ENCODE measurements at regions not wholly inside any gene's neighbourhood (a gene's known extent, or its start where the extent isn't known, plus 50 kb on each side); places are given as distances from the start of the nearest gene placed in this dataset.
"Not testable (repeated sequence)": the region's sequence is repeated elsewhere in the genome, so short reads cannot be mapped to it uniquely, and the experiment has no call there.

DNA sequence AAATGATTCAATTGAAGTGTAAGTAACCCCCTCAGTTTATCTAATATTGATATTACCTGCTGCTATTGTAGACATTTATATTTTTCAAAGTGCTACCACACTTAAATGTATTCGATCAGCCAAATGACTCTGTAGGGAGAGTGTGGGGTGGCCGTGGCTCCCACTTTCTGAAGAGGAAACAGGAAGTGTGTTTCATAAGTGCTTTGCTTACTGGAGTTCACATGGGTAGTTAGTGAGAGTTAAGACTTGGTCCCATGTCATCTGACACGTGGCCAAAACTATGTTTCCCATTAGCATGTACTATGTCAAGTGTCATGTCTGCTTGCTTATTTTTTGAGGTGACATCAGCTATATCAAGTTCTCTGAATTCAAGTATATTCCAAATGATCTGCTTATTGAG, 308.1 kb upstream of the GATB start:
- no peak for DNase-seq (ENCODE audit: low read depth, low spot score)

DNA sequence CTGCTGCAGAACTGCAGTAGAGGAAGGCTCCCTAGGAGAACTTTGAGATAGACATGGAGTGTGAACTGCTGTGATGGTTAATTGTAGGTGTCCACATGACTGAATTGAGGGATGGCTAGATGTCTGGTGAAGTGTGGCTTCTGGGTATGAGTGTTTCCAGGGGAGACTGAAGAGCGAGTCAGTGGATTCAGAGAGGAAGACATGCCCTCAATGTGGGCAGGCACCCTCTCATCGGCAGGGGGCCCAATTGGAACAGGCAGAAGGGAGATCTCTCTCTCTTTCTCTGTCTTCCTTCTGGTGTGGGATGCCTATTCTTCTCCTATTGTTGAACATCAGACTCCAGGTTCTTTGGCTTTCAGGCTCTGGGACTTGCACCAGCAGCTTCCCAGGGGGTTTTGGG, 304.7 kb upstream of the GATB start:
- no peak for DNase-seq (ENCODE audit: low read depth, low spot score)

GRCh38 chr4:152064753-152065152, 303.9 kb upstream of the GATB start:
- no peak for DNase-seq (ENCODE audit: low read depth, low spot score)

GRCh38 chr4:152064282-152064681, 303.5 kb upstream of the GATB start:
- DNase-seq (ENCODE audit: low read depth, low spot score), result no peak

DNA sequence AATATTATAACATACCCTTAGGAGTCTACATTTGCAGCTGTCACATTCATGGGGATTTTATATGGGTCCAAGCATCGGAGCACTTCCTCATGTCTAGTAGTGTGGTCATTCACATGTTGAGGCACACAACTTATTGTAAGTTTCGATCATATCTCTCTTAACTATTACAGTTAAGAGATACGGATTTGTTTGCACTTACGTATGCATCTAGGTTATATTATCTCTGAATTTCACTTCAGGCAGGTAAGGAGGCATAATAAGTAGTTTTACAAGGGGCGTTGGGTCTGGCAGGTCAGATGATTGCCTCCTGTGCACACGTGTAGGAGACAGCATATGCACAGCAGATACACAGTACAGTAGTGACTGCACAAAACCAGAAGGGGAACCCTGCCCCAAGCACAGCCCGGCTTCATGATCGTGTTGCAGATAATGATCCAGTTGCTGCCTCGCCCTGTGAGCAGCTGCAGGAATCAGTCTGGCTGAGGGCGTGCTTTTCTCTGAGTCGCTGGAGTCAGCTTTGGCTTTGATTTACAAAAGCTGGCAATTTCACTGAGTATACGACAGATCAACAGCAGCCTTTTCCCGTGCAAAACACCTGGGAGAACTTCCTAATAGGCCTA, 302.9 kb upstream of the GATB start:
- DNase-seq (ENCODE audit: low read depth, low spot score), result no peak

DNA sequence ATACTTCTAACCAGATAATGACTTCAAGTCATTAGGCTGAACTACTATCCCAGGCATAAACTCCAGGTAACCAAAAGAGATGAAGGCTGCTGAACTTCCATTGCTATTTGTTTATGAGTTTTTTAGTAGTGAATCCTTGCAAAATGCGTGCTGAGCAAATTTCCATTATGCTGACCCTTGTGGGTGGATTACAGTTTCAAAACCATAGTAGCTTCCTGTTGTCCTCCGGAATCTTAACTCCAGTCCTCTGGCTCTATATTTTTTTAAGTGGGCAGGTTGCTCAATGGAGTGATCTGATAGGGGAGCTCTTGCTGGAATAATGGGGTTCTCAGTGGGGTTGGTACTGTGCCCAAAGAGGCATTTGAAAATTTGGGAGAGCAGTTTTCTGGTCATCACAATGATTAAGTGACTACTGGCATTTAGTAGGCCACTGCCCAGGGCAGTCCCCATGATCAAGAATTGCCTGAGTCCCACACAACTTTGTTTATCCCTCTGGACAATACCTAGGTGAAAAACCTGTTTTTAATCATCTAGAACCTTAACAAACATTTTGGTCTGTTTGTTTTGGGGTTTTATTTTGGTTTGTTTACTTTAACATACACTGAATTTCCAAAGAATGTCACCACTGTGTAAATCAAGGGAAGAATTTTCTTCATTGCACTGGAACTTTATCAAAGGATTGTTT, 302.3 kb upstream of the GATB start:
- DNase-seq (ENCODE audit: low read depth, low spot score), result no peak

- no peak for DNase-seq (ENCODE audit: low read depth, low spot score)
Measured at GRCh38 chr4:152054731-152055130, 293.9 kb upstream of the GATB start.

GRCh38 chr4:152052451-152053057, 291.7 kb upstream of the GATB start:
- DNase-seq (ENCODE audit: low read depth, low spot score), result no peak

GRCh38 chr4:152051332-152051731, 290.5 kb upstream of the GATB start:
- DNase-seq (ENCODE audit: low read depth, low spot score), result not testable (repeated sequence)

DNA sequence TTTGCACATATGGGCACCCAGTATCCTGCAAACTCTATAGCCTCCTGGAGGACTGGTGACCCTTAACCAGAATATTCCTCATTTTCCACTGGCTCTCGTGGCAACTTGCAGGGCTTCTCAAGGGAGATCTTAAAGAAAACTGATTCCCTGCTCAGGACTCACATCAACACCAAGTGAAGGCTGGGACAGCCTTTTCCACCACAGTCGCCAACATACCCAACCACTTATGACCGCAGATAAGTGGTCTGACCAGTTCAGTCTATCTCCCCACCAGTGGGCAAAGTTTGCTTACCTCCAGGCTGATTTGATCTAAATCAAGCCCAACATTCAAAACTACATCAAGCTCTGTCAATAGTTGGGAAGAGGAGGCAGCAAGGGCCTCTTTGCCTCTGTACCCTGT, 289.3 kb upstream of the GATB start:
- no peak for DNase-seq (ENCODE audit: low read depth, low spot score)

- DNase-seq (ENCODE audit: low read depth, low spot score), result no peak
Measured at GRCh38 chr4:152047451-152047850, 286.6 kb upstream of the GATB start.

GRCh38 chr4:152045807-152046571, 285.2 kb upstream of the GATB start:
- DNase-seq (ENCODE audit: low read depth, low spot score), result no peak

DNA sequence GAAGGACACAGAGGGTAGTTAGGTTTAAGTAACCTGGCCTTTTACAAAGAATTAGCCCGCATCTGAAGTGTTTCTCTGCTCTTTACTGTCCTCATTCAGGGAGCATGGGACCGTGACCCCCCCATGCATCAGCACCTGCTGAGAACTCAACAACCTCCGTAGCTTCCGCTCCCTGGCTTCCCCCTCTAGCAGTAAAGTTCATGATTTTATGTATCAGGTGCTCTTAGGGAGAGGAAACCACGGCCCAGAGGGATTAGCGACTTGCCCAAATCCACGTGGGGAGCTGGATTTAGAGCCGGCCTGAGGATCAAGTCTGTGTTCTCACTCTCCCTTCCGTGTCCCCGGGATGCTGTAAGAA, 284.6 kb upstream of the GATB start:
- DNase-seq (ENCODE audit: low read depth, low spot score), result no peak

GRCh38 chr4:152044331-152045036, 283.7 kb upstream of the GATB start:
- no peak for DNase-seq (ENCODE audit: low read depth, low spot score)

DNA sequence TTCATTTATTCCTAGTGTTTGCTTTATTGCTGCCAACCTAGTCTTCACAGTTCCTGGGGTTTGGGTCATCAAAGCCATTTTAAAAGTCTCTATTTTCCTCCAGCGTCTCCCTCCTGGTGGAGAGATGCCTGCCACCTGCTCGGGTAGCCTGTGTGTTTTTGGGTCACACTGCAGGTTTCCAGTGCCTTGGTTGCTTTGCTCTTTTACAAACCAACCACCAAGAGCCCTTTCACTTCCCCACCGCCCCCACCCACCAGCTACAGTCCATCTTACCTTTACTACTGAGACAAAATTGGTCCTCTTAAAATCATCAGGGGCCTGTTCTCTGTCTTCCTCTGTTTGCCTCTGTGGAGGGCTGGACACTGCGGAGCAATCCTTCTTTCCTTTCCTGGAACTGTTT, 280.5 kb upstream of the GATB start:
- no peak for DNase-seq (ENCODE audit: low read depth, low spot score)

DNA sequence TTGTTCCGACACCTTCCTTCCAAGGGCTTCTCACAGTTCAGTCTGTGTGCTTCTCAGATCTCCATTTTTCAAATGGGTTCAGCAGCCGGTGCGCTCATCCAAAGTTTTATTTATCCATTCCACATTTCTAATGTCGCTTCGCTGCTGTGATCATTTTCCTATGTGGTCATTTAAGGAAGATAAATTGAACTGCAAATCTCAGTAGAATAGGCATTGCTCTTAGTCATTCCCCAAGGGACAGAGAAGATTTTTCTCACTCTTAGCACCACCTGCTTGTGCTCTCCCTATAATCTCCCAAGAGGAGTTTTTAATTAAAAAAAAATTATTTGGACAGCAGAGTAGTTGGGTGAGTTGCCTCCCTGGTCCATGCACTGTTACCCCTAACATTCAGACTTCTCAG, 278.9 kb upstream of the GATB start:
- DNase-seq (ENCODE audit: low read depth, low spot score), result no peak

DNA sequence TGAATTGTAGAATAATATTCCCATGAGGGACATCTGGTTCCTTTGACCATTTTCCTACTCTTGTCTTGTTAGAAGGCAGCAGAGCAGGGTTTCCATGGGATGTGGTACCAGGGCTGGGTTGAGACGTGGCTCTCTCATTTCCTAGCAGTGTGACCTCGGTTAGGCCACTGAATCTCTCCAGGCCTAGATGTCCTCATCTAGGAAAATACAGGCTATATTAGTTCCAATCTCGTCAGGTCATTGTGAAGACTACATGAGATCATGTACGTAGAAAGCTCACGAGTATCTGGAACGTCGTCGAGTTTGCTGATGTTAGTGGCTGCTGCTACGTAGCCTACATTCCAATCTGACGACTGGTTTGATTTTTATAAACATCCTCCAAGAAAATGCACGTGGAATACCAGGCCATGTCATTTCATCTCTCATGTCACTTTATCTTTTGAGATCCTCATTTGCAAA, 278.2 kb upstream of the GATB start:
- no peak for DNase-seq (ENCODE audit: low read depth, low spot score)

DNA sequence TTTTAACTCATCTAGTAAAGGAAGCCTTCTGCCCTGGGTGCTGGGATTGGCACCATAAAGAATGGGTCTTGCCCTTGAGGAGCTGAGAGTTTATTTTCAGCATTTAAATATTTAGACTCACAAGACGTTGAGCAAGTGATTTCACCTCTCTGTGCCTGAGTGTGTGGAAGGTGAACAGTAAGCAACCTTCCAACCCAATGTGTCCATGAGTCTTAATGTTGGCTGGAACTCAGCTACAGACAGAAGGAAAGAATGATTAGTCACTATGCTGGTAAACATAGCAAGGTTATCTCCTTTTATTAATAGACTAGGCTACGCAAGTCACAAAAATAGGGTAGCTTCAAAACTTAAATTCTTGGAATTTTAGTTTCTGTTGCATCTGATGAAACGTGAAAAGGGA, 277.4 kb upstream of the GATB start:
- DNase-seq (ENCODE audit: low read depth, low spot score), result no peak

GRCh38 chr4:152037435-152037834, 276.6 kb upstream of the GATB start:
- no peak for DNase-seq (ENCODE audit: low read depth, low spot score)

GRCh38 chr4:152033621-152034020, 272.8 kb upstream of the GATB start:
- DNase-seq (ENCODE audit: low read depth, low spot score), result no peak

- no peak for DNase-seq (ENCODE audit: low read depth, low spot score)
Measured at GRCh38 chr4:152032722-152033131, 271.9 kb upstream of the GATB start.

- DNase-seq (ENCODE audit: low read depth, low spot score), result no peak
Measured at GRCh38 chr4:152029631-152030030, 268.8 kb upstream of the GATB start.
